RWPE2 (cell line): ENCODE measurements at regions not wholly inside any gene's neighbourhood (a gene's known extent, or its start where the extent isn't known, plus 50 kb on each side); places are given as distances from the start of the nearest gene placed in this dataset.

Experiments used
- ATAC-seq: fragments of 200-7000 bp; cut with Tn5 transposase; 3 replicates; pipeline ENCODE4 v1.9.1; 2021; ENCODE audit warnings: low read depth
- DNase-seq: peaks from one replicate; pipeline ENCODE4 v3.0.0-alpha.2; 2020; ENCODE audit warnings: low spot score
- H3K27ac ChIP-seq: fragments of 450-650 bp; 2 replicates; pipeline ENCODE4 v1.5.1; 2017; ENCODE audit warnings: mild to moderate bottlenecking; ENCODE audit not compliant: poor library complexity, severe bottlenecking
- H3K27me3 ChIP-seq: fragments of 250-450 bp; sonication (Bioruptor Pico); 2 replicates; pipeline ENCODE4 v1.5.1; 2021; ENCODE audit warnings: mild to moderate bottlenecking, moderate library complexity; ENCODE audit not compliant: insufficient read depth, poor library complexity, severe bottlenecking
- H3K36me3 ChIP-seq: fragments of 250-450 bp; sonication (Bioruptor Pico); 2 replicates; pipeline ENCODE4 v1.5.1; 2020; ENCODE audit warnings: low read depth, mild to moderate bottlenecking, moderate library complexity
- H3K4me1 ChIP-seq: fragments of 250-450 bp; sonication (Bioruptor Pico); 2 replicates; pipeline ENCODE4 v1.5.1; 2021; ENCODE audit warnings: mild to moderate bottlenecking, moderate library complexity; ENCODE audit not compliant: insufficient read depth, poor library complexity, severe bottlenecking
- H3K4me3 ChIP-seq: fragments of 250-450 bp; sonication (Bioruptor Pico); 2 replicates; pipeline ENCODE4 v1.5.1; 2021; ENCODE audit warnings: mild to moderate bottlenecking, moderate library complexity; ENCODE audit not compliant: severe bottlenecking
- H3K9me3 ChIP-seq: fragments of 250-450 bp; sonication (Bioruptor Pico); 2 replicates; pipeline ENCODE4 v1.5.1; 2021; ENCODE audit warnings: mild to moderate bottlenecking, moderate library complexity; ENCODE audit not compliant: severe bottlenecking
- CTCF ChIP-seq: fragments of 450-650 bp; IDR thresholded peaks from one replicate; pipeline ENCODE4 v1.5.1; 2017; ENCODE audit warnings: mild to moderate bottlenecking, moderate library complexity; ENCODE audit not compliant: poor library complexity, severe bottlenecking

- no peaks in the 10 kb centered on the region for H3K27me3 ChIP-seq
- H3K4me3 ChIP-seq, result no peak overlapping the region
- no peak for DNase-seq
- peaks cover 14% of the 10 kb centered on the region for H3K4me1 ChIP-seq
- H3K27ac ChIP-seq, result peak overlapping the region; percentile 48
- H3K9me3 ChIP-seq, result no peaks in the 10 kb centered on the region
- peak; percentile 94 for ATAC-seq
- no peak for TF ChIP-seq CTCF
- no peaks in the 10 kb centered on the region for H3K36me3 ChIP-seq
These were observed 101.7 kb upstream of the TPM1 start for GRCh38 chr15:62940755-62941361.

GRCh38 chr15:62941699-62942098, 100.8 kb upstream of the TPM1 start:
- Histone ChIP-seq H3K4me3 (no peak overlapping the region), H3K27me3 (no peaks in the 10 kb centered on the region), H3K9me3 (no peaks in the 10 kb centered on the region), H3K4me1 (peaks cover 14% of the 10 kb centered on the region), H3K27ac (peak overlapping the region; percentile 48), H3K36me3 (no peaks in the 10 kb centered on the region)
- DNase-seq, result no peak
- no peak for ATAC-seq
- TF ChIP-seq CTCF, result no peak

- Histone ChIP-seq H3K4me1 (peaks cover 14% of the 10 kb centered on the region), H3K27ac (no peak overlapping the region), H3K27me3 (no peaks in the 10 kb centered on the region), H3K9me3 (no peaks in the 10 kb centered on the region), H3K4me3 (no peak overlapping the region), H3K36me3 (no peaks in the 10 kb centered on the region)
- no peak for TF ChIP-seq CTCF
- DNase-seq (no peak), ATAC-seq (no peak)
These were observed 100.1 kb upstream of the TPM1 start for GRCh38 chr15:62942428-62942827.

- ATAC-seq, result no peak
- DNase-seq, result no peak
- Histone ChIP-seq H3K27ac (no peak overlapping the region), H3K27me3 (no peaks in the 10 kb centered on the region), H3K4me3 (no peak overlapping the region), H3K9me3 (no peaks in the 10 kb centered on the region), H3K36me3 (no peaks in the 10 kb centered on the region), H3K4me1 (peaks cover 13% of the 10 kb centered on the region)
- TF ChIP-seq CTCF, result no peak
These were observed 97.5 kb upstream of the TPM1 start for GRCh38 chr15:62945063-62945462.

GRCh38 chr15:62945760-62946159, 96.8 kb upstream of the TPM1 start:
- no peak for TF ChIP-seq CTCF
- Histone ChIP-seq H3K4me3 (no peak overlapping the region), H3K9me3 (no peaks in the 10 kb centered on the region), H3K4me1 (peaks cover 6% of the 10 kb centered on the region), H3K27ac (no peak overlapping the region), H3K36me3 (no peaks in the 10 kb centered on the region), H3K27me3 (no peaks in the 10 kb centered on the region)
- DNase-seq (no peak), ATAC-seq (no peak)
